ENCODE measurements at regions not wholly inside any gene's neighbourhood (a gene's known extent, or its start where the extent isn't known, plus 50 kb on each side); places are given as distances from the start of the nearest gene placed in this dataset.
"Not testable (repeated sequence)": the region's sequence is repeated elsewhere in the genome, so short reads cannot be mapped to it uniquely, and the experiment has no call there.

DNA sequence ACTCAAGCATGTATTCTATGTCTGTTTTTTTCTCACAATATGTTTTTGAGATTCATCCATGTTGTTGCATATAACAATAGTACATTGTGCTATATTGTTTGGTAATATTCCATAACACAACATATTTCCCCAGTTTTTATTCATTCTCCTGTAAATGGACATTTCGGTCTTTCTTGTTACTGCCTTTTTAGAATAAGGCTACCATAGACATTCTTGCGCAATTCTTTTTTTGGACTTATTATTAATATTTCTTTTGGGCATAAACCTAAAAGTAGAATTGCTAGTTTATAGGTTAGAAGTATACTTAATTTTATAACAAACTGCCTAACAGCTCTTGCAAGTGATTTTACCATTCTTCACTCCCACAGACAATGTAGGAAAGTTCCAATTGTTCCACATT lies 573.0 kb downstream of the ADGRL2 start:
- DNase-seq (ENCODE audit: extremely low read depth, low read depth): no peak

DNA sequence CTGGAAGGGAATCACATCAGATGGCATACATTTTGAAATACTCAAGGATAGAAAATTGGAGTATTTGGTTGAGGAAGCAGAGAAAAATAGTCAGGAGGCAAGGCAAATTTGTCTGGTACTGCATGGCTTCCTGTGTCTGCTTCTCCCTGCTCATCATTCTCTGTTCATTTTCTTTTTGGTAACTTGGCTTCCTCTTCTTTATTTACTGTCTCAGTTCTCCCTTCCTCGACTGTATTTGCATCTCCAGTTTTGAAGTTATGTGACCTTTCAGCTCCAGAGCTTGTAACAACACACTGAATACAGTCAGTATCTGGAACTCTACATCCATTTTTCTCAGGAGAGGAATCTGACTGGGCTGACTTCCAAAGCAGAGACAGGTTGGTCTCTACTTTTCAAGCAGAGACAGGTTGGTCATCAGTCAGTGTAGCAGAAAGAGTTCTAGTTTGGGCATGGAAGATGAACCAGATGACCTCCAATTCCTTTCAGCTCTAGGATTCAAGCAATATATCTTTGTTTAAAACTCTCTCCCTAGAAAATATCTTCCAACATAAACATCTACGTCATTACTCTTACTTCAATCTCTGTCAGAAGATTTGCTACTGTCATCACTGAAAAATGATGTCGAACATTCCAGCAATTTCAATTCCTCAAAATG lies 571.2 kb downstream of the ADGRL2 start:
- no peak for DNase-seq (ENCODE audit: extremely low read depth, low read depth)

DNA sequence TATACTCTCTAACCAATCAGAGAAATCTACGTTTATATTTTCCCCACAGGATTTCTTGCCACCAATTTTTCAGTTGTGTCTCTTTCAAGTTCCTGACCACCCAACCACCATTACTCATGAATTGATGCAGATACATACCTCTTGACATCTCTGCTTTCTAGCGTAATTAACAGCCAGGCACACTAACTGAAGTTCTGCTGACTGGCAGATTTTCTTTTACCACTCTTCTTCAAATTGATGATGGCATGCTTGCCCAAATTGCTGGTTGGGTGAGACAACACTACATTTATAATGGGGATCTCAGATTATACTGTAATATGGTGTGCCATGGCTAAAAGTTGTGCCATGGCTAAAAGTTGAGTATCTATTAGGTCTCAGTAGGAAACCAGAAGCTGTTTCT lies 566.7 kb downstream of the ADGRL2 start:
- no peak for DNase-seq (ENCODE audit: extremely low read depth, low read depth)

DNA sequence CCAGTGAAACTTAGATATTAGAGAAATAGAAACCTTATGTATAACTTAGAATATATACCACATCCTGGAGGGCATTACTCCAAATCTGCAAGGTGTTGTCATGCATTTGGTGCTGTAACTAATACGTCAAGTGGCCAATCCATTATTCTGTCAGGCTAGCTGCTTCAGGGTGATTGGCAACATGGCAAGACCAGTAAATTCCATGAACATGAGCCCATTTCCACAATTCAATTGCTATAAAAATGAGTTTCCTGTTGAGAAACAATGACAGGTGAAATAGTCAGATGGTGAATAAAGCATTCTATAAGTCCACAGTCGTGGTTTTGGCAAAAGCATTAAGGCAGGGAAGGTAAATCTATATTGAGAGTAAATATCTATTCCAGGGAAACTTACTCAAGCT lies 566.0 kb downstream of the ADGRL2 start:
- DNase-seq (ENCODE audit: extremely low read depth, low read depth): no peak

DNA sequence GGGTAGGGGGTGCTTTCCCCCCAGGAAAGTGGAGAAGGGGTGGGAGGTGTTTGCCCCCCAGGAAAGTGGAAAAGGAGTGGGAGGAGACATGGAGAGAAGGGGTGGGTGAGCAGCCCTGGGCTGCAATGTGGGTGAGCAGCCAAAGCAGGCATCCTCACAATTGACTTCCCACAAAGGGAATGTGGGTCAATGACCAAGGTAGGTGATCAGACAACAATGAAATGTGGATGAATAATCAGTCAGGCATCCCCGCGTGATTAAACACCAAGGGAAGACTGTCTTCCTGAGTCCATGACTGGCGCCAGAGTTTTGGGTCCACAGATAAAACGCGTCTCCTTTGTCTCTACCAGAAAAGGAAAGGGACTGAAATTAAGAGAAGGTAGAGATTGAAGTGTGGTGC lies 558.8 kb downstream of the ADGRL2 start:
- DNase-seq (ENCODE audit: extremely low read depth, low read depth): not testable (repeated sequence)

DNA sequence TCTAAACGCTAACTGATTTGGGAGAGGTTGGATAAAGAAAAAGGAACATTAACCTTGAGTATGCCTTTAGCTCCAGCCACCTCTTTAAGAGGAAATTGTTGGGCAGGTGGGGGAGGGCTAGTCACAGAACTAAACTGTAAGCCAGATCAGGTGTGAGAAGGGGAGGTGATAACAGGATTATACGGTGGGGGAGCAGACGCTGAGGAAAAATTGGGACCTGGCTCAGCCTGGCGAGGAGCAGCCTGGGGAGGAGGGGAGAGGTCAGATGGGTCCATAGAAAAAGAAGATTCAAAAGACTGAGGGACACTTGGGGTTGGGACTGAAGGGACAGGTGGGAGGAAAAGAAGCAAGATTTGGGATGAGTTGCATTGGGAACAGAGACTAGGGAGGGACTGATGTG lies 558.0 kb downstream of the ADGRL2 start:
- DNase-seq (ENCODE audit: extremely low read depth, low read depth): not testable (repeated sequence)

DNA sequence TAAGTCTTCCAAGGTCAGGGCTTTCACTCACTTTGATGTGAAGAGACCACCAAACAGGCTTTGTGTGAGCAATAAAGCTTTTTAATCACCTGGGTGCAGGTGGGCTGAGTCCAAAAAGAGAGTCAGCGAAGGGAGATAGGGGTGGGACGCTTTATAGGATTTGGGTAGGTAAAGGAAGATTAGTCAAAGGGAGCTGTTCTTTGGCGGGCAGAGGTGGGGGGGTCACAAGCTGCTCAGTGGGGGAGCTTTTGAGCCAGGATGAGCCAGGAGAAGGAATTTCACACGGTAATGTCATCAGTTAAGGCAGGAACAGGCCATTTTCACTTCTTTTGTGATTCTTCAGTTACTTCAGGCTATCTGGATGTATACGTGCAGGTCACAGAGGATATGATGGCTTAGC lies 553.8 kb downstream of the ADGRL2 start:
- not testable (repeated sequence) for DNase-seq (ENCODE audit: extremely low read depth, low read depth)

DNA sequence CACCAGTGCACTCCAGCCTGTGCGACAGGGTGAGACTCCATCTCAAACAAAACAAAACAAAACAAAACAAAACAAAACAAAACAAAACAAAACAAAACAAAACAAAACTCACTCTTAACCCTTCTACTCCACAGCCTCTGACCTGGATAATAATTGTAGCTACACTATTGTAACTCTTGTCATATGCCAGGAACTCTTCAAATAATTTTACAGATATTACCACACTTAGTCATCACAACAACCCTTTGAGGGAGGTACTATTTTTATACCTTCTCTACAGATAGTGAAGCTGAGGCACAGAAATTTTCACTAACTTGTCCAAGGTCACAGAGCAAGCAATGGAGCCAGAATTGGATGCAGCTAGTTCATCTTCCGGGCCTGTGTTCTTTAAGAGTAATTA lies 547.8 kb downstream of the ADGRL2 start:
- DNase-seq (ENCODE audit: extremely low read depth, low read depth): no peak

DNA sequence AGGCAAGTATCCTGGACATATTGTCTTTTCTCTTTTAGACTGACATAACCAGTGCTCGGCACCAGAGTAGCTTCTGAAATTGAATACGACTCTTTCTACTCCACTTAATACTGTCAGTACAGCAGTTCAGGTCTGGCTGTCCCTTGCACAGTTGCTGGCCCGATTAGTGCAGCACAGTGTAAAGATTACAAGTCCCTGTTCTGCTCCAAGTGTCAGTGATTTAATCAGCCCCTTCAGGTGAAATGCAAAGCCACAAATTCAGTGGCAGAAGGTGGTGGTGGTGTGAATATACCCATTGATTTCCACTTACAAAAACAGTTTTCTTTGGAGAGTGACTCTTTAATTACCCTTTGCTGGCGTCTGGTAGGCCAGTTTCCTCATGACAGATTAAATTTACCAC lies 545.4 kb downstream of the ADGRL2 start:
- no peak for DNase-seq (ENCODE audit: extremely low read depth, low read depth)

DNA sequence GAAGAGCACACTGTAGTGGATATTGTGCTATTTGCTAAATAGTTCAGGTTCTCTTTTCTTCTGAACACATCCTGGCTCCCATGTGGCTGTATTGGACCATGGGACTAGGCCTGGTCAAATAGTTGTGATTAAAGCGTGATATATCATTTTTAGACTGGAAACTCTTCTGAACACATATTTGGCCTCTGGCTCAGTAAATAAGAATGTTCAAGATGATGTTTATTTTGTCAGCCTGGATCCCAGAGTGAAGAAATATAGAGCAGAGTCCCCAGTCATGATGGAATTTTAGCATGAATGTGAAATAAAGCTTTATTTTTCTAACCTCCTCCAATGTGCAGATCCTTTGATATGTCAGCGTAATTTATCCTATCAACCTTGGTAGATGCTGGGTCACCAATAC lies 542.6 kb downstream of the ADGRL2 start:
- DNase-seq (ENCODE audit: extremely low read depth, low read depth): no peak

DNA sequence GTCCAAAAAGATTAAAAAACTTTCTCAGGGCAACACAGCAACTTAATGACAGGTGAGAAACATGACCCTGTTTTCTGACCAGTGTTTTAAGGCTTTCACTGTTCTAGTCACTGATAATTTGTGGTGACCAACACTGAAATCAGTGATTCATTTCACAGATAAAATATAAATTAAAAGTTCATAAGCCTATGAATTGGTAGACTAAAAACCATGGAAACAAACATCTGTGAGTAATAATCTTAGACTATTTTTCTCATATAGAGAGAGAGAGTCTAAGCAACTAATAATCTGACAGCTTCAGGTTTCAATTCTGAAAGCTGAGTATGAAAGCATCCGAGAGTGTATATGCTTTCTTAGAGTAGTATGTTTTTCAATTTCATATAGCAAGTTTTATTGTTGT lies 536.9 kb downstream of the ADGRL2 start:
- no peak for DNase-seq (ENCODE audit: extremely low read depth, low read depth)

DNA sequence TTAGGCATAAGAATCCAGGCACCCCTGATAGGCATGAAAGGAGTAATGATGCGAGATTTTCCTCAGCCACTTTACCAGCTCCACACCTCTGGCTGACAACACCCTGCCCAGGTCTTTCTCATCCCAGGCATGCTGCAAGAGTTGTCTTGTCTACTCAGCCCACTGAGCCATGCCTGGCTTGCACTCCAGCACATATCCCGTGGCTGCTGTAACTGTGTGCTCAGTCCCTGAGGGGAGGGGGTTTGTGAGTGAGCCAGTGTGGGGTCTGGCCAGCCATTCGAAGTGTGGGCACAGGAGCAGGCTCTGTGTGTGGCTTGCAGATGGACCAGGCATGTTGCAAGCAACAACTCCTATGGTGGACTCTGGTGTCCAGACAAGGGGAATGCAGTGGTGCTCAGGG lies 529.6 kb downstream of the ADGRL2 start:
- no peak for DNase-seq (ENCODE audit: extremely low read depth, low read depth)

DNA sequence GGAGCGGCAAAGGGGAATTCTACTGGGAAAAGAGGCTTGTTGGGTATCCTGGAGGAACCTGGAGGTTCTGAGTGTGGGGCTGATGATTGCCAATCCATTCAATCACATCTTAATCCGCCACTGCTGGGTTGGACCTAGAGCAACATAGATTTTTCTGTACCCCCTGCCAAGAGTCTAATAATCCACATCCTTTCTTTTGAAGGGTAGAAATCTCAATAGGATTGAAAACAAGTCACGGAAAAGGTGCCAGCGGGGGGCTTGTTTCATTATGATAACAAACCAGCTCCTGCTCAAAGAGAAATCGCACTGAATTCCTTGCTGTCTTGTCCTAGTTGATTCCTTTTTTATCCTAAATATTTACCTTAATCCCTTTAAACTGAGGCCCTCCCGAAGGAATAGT lies 528.5 kb downstream of the ADGRL2 start:
- DNase-seq (ENCODE audit: extremely low read depth, low read depth): no peak

DNA sequence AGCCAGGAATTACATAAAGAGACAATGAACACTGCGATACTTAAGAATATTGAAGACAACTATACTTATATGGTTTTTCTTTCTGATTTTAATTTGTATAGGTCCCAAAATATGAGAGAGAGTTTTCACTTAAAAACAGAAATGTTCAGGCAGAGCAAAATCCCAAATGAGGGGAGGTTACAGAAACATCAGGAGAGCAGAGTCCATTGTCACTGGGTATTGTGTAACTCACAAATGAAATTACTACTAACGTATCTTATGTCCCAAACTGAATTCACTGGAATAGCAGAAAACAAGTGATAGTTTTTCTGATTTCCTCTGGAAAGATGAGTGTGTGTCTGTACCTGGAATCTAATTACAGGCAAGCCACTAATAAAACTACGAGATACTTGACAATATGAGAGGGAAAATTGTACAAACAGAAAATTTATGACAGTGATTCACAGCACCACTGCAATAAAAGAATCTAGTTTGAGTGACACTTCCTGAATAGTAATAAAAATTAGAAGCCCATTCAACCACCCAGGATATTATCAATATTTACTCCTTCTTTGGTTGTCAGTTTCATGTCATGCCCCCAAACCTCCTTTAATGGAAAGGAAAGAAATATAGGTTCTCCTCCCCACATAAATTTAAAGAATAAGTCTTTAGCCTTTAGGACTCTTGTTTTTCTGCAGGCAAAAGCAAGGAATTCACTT lies 522.6 kb downstream of the ADGRL2 start:
- DNase-seq (ENCODE audit: extremely low read depth, low read depth): no peak

DNA sequence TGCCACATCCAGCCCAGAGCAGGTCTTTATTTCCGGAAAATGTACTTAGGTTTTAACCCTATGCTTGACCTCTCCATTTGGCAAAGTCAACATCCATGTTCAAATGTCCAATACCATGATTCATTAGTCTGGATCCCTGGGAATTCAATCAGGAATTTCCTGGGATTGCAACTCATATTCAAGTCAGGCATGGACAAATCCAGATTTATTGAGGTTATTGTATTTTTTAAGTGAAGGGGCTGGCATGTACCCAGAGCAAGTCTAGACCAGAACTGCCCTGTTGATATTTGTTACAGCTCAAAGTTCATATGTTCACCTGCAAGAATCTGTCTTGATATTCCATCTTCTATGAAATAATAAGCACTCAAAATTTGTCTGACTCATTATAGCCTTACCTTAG lies 521.1 kb downstream of the ADGRL2 start:
- no peak for DNase-seq (ENCODE audit: extremely low read depth, low read depth)

DNA sequence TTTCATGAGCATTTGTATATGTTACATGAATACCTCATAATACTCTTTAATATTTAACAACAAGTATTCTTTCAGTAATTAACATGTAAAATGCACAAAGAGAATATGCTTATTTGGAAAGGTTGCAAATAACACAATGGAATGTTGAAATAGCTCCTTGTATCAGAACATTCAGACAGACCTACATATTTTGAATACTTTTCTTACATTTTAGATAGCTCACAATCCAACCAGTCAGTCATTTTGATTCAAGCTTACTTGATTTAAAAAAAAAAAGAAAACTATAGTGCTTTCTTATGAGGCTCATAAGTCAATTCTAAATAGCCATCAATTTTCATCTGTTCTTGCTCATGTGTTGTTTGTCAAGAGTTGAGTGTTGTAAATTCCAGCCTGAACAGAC lies 518.8 kb downstream of the ADGRL2 start:
- DNase-seq (ENCODE audit: extremely low read depth, low read depth): no peak

DNA sequence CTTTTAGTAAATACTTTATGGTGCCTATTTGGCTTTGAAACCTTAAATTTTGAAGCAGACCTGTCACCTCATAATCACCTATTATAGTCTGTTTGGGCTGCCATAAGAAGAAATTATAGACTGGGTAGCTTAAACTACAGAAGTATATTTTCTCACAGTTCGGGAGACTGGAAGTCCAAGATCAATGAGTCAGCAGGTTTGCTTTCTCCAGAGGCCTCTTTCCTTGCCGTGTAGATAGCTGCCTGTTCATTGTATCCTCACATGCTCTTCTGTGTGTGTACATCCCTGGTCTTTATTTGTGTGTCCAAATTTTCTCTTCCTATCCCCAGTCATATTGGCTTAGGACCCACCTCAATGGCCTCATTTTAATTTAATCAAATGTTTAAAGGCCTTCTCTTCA lies 518.2 kb downstream of the ADGRL2 start:
- no peak for DNase-seq (ENCODE audit: extremely low read depth, low read depth)

DNA sequence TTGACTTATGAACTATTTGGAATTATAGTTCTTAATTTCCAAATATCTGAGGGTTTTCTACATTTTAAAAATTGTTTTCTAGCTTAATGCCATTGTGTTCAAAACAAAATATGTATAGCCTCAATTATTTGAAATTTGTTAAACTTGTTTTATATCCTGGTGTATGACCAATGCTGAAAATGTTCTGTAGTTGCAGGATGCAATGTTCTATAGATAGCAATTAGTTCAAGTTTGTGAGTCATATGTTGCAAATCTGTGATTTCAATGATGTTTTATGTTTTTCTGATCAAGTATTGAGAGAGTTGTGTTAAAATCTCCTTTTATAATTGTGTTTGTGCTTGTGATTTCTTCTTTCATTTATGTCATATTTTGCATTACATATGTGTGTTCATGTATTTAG lies 517.5 kb downstream of the ADGRL2 start:
- DNase-seq (ENCODE audit: extremely low read depth, low read depth): no peak

DNA sequence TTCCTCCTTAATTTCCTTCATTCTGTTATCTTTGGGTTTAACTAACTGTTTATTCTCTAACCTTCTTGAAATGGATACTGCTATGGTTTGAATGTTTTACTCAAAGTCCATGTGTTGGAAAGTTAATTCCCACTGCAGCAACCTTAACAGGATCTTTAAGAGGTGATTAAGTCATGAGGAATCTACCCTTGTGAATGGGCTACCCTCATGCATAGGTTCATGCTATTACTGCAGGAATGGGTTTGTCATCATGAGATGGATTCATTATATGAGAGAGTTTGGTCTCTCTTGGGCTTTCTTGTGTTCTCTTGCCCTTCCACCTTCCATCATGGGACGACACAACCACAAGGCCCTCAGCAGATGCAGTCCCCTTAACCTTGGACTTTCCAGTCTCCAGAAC lies 516.9 kb downstream of the ADGRL2 start:
- DNase-seq (ENCODE audit: extremely low read depth, low read depth): no peak

DNA sequence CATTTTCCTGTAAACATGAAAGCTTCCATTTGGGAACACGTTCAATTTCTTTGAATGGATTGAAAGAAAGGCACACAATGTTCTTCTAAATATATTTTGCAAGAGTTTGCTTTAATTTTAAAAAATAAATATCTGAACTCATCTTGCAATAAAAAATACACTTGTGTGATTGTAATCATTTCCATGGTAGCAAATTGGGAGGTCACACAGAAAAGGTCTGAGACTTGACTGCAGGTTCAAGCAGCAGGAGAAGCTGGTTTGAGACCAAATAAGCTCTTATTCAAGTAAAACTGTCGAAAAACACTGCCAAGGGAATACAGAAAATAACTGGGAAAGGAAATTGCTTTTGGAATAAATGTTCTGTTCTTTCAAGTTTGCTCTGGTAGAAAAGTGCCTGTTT lies 498.9 kb downstream of the ADGRL2 start:
- DNase-seq (ENCODE audit: extremely low read depth, low read depth): no peak

DNA sequence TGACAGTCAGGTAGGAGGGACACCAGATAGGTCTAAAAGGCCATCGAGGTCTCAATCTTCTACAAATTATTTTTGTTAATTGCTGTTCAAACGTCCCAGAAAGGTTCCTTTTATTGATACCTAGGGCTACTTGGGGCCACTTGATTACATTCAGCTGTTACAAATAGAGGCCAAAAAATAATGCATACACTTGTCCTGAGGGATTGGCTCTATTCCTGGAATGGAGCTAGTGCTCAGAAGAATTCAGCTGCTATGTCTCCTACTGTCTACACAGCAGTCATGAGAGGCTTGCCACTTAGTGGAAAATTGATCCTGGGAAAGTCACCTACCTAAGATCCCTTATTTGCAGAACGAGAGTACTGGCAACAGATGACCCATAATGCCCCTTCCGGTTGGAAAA lies 498.3 kb downstream of the ADGRL2 start:
- DNase-seq (ENCODE audit: extremely low read depth, low read depth): no peak

DNA sequence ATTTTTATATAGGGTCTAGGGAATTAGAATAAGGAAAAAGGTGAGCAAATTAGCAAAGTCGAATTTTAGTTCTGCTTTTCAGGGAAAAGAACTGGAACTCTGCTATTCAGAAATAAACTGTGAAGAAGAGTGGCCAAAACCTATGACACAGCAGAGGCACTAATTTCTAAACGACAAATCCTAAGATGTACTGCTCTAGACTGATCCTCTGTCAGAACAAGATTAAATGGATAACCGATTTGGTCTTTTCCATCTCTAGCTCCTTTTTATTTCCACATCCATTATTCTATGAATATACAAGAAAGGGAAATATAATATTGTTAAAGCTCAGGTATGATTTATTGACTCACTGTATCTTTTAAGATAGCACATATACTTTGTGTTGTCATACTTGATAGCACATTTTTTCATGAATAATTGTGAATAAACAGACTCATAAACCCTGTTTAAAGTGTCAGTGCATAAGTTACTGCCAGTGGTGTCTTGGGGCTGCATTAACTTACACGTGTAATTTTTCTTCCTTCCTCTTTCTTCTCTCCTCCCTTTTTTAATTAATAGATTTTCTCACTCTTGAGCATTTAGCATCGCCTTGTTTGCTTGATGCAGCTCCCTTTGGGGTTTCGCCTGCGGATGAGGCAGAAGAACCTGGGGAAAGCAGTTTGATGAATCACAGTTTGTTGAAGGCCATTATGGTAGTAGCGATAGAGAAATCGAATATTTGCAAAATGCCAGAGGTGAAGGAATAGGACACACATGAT lies 496.6 kb downstream of the ADGRL2 start:
- DNase-seq (ENCODE audit: extremely low read depth, low read depth): no peak
